ENCODE measurements at regions not wholly inside any gene's neighbourhood (a gene's known extent, or its start where the extent isn't known, plus 50 kb on each side); places are given as distances from the start of the nearest gene placed in this dataset.

DNA sequence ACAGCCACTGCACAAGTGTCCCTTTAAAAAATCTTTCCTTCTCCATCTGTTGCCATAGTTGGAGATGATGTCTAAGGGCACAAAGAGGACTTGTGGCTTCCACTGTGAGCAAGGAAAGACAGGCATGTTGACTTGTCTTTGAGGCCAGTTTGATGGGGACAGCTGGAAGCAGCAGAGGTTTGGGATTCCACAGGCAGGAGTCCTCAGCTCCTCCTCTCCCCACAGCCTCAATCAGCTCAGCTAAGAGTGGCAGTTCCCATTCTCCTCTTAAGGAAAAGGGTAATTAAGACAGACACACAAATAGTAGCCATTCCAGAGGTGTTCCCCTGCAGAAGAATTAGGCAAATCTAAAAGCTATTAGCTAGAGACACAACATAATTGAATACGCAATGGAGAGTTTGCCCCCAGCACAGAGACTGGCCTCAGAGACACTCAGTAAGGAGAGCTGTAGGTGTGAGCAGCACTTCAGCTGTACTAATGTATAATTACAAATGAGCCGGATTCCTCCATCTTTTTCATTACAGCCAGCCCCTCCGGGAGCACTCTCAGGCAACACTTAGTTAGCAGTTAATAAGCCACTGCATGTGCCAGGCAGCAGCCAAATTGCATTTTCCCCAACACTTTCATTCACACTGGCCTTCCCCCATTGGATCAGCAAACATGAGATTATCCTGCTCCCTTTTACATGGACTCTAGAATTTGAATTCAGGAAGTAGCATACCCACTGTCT lies 434.0 kb downstream of the FOXO1 start:
- DNase-seq = no peak

DNA sequence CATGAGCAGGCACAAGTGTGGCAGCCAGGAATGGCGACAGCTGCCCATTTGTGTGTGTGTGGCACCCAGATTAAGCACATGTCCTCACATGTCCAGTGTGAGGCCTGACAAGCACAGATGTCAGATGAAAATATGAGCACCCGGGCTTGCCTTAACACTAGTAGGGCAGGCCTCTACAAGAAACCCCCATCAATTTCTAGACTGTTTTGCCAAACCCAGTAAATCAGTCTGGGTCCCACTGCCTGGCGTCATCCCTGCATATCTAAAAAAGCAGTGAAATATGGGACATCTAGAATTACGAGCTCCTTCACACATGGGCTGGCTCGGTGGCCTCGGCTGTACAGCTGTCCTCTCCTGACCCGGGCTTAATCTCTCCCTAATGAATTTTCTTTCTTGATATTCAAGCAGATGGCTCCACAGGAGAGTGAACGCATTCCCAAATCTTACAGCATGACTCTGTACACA lies 432.7 kb downstream of the FOXO1 start:
- DNase-seq = no peak

DNA sequence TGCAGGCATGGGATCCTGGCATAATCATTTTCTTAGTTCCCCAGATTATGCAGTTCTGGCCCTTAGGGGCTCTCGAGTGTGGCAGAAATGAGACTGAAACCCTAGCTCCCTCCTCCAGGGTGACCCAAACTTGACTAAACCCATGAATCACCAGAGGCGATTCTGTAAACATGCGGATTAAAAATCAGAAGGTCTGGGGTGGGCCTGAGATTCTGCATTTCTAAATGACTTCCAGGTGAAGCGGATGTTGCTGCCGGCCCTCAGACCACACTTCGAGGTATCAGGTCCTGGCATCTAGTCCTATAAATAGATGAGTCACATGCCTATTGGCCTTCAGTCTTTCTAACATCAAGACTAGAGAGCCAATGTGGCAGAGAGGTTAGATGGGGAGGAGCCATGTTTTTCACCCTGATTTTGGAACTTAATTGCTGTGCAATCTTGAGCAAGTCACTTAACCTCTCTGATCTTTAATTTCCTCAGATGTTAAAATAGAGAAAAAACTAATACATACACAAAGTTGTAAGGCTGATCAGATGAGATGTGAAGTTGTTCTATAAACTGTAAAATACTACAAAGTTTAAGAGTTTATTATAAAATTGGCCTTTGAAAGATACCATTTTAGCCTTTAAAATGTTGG lies 431.2 kb downstream of the FOXO1 start:
- no peak for DNase-seq

DNA sequence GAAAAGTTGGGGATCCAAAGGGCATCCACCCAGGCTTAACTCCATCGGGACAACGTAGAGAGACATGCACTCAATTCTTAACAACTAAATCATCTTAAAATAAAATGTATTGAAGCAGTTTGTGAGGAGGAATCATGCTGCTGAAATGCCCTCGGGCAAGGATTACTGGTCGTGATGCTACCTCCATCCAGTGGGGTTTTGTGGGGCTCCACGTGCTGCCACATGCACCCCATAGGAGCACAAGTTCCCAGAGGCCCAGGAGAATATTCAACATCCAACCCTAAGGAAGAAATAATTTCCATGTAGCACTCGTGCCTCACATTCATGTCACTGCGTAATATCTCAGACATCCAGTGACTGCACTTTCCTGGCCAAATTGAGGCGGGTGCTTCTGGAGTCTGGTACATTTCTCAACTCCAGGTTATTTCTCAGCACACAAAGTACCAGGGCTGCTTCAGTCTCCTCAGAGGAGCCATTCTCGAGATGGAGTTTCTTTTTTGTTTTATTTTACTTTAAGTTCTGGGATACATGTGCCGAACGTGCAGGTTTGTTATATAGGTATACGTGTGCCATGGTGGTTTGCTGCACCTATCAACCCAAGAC lies 429.8 kb downstream of the FOXO1 start:
- no peak for DNase-seq

DNA sequence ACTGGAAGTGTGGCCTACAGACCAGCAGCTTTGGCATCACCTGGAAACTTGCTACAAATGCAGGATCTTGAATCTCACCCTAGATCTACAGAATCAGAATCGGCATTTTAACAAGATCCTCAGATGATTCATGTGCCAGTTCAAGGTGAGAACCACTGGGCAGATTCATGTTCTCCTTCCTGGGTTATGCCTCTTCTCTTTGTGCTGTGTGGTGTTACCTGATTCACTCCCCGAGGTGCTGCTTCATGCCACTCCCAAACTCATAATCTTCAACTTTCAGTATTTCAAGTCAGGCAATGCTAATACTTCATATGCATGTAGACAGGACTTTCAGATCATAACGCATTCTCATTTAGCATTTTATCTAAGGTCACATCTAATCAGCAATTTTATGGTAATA lies 427.7 kb downstream of the FOXO1 start:
- no peak for DNase-seq

DNA sequence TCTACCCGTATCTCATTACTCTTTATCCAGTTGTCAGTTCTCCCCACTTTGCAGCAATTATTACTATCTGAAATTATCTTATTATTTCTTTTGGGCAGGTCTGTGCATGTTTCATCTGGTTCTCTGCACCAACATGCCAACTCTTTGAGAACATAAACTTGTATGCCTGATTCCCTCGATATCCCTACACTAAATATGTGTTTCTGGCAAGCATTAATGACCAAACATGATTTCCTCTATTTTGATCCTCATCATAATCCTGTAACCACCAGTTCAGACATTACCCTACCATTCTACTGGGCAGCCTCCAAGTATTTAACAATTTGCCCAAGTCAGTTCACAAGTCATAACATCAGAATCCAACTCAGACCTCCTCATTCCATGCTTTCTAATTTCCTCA lies 426.1 kb downstream of the FOXO1 start:
- DNase-seq = no peak

DNA sequence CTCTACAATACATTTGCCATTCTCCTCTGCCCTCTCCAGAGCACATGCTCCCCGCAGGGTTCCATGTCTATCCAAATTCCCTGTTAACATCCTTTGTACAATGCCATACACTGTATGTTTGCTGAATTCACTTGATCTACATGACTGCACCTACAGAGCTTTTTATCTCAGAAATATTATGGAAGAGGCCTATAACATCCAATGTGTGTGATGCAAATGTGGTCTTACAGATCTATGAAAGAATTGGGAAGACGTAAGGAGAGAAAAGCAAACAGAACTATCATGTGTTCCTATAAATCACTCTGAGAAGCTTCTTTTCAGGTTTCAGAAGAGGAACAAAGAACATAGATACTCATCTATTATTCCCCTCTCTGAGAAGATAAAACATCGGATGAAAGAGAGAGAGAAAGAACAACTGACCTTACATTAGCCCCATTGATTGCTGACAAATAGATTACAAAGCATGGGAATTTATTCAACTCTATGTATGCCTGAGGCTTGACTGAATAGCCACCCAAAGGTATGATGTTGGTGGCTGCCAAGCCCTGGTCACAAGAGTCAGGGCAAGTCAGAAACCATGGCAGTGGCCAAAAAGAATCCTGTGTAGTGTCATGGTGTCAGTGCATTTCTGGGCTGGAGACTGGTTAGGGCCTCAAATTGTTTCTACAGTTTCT lies 425.2 kb downstream of the FOXO1 start:
- no peak for DNase-seq

DNA sequence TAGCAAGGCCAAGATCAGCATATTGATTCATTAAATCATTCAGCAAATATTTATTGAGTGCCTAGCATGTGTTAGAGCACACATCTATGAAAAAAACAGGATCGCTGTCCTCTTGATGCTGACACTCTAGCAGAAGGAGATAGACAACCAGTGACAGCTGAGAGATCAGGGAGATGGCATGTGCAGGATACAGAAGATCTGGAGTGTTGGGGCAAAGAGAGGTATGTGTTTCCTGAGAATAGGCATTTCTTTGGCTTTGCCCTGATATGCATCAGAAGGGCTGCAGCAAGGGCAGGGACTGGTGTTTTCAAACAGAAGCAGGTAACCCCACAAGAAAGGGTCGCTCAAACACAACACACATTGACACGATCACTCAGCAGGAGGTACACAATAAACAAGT lies 423.4 kb downstream of the FOXO1 start:
- DNase-seq = no peak

DNA sequence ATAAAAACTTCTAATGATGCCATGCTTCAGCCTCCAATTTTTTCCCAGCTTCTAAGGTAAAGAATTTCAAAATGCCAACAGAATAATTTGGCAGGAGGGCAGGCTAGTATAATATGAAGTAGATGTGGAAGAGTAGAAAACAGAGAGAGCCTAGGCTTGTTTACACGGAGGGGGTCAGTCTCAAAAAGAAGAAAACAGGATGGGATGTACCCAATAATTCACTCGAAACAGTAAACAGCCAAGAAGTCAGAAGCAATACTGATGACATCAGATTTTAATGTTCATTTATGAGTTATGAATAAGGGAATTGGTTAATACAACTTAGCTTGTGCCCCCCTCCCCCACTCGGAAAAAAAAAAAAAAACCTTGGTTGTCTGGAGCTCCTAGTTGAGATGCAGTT lies 422.5 kb downstream of the FOXO1 start:
- no peak for DNase-seq

DNA sequence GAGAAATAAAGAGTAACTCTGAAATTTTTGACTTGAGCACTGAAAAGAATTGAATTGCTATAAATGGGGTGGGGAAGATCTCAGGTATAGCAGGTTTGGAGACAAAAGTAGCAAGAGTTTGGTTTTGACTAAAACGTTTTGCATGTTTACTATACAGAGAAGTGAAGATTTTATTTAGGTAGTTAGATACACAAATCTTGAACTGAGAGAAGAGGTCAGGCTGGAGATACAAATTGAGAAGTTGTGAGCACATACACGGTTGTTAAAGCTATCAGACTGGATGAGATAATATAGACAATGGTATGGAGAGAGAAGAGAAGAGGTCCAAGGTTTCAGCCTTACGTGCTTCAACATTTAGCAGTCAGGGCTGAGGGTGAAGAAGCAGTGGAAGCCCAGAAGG lies 420.9 kb downstream of the FOXO1 start:
- no peak for DNase-seq

DNA sequence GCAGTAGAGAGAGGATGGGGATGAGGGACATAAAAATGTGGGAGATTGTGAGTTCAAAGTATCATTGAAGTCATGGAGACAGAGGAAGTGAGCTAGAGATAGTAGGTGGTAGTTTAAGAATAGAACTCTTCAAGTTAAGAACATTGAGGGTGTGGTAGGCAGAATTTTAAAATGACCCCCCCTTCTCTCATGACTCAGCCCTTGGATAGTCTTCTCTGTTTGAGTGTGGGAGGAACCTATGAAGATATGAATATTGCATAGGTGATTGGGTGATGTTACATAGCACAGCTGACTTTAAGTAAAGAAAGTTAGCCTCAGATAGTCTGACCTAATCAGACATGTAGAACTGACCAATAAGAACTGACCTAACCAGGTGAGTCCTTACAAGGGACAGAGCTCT lies 418.6 kb downstream of the FOXO1 start:
- DNase-seq = no peak

DNA sequence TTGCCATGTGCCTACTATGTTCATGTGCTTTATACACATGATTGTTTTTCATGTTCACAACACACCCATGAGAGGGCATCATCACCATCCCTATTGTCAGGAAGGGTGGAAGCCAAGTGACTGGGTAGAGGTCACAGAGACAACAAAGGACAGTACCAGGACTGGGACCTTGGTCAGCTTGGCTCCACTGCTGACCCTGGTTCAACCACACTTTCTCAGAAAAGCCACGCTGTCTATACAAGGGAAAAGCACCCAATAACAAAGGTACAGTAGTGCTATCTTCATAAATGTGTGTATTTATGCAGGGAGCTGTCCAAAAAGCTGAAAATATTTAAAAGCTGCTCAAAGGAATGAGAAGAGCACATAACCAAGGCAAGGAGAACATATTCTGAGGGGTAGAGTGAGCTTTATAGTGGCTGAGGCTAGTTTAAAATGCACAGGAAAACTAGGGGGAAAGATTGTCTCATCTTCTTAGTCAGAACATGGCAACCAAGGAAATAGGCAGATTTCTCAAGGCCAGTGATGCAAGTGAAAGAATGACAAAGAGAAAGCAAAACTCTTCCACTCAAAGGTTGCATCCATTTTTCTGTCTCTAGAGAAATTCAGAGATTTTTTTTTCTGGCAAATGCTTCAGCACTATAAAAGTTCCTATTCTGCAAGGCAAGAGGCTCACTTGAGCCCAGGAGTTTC lies 415.0 kb downstream of the FOXO1 start:
- DNase-seq = peak; percentile 40

DNA sequence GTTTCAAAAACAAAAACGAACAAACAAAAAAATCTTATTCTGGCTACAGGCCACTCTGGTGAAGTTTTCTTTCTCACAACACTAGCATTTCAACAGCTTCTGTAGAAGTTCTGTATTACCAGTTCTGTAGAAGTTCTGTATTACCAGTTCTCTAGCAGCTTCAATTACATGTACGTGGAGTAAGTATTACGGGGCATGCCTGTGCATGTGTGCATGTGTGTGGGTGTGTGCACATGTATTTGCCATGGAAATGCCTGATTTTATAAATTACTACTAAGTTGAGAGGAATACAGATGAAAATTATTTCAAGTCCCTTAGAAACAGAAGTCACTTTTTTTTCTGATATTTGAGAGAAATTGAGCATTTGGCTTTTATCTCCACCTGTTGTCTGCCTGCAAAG lies 414.2 kb downstream of the FOXO1 start:
- DNase-seq = no peak

DNA sequence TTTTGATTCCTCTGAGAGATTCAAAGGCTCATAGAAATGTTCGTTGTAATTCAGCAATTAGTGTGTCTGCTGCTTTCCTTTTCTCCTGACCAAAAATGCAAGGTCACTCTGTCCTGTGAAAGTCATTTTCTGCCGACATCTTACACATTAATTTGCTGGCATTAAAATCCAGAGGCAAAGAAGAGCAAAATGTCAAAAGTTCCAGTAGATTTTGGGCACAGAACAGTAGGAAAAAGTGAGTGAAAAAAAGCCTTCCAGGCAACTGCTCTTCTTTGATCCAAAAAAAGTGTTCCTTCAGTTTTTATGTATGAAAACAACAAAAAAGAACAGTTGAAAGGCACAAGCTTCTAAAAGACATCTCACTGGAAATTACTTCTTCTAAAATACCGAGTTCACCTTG lies 413.8 kb downstream of the FOXO1 start:
- no peak for DNase-seq

DNA sequence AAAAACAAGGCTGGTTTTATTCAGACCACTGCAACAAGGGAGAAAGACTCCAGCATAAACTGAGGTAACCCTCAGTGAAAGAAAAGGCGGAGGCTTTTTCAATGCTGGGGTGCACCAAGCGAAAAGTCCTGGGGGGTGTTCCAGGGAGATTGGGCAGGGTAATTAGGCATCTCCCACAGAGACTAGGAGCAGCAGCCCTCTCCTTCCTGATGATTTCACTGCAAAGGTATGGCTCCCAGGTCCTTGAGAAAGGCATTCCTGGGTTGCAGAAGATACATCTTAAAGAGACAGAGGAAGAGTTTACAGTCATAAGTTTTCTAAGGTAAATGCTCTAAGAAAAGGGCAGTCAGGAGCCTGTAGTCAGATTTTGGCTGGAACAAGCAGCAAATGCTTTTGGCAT lies 412.0 kb downstream of the FOXO1 start:
- no peak for DNase-seq

DNA sequence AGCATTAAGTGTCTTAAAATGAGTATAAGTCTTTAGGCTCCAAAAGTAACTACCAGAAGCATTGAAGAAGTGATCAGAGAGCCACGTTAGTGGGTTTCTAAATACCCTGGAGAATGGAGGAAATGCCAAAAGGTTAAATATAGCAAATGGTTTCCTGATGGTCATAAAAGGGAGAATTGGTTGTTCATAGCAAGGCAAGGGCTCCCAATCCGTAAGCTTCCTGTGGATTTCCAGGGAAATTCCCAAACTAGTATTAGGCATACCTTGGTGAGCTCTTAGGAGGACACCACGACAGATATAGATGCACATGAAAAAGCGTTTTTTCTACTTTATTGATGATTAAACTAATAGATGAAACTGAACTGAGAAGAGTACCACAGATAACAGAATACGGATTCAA lies 410.9 kb downstream of the FOXO1 start:
- no peak for DNase-seq

DNA sequence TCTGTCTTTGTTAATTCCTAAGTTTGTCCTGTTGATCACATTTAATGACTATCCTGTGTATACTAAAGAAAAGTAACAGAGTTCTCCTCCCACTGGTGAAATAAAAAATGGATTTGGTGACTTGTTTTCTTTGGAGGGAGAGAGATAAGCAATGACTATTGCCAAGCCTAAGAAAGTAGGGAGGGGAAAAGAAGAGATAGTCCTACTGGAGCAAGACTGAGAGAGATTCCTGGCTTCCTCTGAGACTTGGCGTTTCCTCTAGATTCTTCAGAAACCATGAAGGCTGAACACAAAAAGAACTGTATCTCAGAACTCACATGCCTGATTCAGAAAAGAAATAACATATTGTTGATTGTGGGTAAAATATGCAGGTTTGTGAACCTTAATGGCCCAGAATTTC lies 406.5 kb downstream of the FOXO1 start:
- no peak for DNase-seq

DNA sequence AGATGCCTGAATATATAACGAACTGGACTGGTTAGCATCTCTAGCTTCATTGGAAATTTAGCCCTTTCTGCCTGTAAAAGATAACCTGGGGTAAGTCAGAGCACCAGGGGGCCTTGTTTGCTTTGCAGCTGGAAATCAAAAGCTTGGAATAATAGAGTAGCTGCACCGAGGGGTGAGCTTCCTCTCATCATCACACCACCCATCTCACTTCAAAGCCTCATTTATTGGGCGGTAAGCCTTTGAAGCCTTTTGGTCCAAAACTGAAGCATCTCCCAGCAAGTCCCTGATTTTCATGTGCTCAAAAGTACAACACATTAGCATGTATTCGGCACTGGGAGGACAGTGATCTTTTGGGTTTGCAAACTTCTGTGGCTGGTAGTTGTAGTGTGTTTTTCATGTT lies 405.1 kb downstream of the FOXO1 start:
- DNase-seq = no peak

DNA sequence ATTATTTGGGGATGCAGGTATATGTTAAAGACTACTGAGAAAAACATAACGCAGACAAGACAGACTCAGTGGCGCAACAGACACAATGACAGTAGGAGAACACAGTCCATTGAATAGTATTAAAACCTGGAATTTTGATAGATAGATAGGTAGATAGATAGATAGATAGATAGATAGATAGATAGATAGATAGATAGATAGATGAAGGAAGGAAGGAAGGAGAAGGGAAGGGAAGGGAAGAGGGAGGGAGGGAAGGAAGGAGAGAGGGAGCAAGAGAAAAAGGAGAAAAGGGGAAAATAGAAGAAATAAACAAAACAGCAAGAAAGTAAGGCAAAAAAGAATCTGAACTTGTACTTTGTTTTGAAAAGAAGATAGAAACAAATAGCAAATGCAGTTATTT lies 404.5 kb downstream of the FOXO1 start:
- DNase-seq = no peak

DNA sequence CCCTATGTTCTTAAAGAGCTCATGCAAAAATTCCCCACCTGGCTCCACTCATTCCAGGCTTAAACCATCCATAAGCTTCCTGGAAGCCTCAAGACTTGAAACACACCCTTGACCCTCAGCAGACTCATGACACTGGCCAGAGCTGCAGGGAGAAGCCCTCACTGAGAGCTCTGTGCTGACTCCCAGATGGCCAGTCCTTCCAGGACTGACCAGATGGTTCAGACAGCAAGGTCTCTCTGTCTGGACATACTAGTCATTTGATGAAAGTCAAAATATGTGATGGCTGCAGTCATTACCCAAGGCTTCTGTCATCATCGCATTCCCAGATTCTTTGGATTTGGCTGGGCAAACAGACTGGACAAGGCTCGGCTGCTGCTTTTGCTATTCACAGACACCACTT lies 397.4 kb downstream of the FOXO1 start:
- DNase-seq = no peak

DNA sequence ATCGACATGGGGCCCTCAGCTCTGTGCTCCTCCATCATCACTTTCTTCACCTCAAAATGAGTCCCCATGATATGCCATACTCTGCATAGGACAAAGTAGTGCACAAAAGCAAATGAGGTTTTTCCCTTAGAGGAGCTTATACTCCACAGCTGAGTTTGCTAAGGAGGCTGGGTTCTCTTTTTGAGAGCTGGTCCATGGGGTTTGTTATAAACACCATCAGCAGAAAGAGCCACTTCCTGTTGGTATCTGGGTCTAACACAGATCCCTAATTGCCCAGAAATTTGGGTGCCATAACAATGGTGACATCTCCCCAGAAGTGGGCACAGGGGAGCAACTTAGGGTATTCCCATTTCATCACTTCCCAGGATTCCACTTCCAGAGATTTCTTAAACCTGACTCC lies 395.7 kb downstream of the FOXO1 start:
- no peak for DNase-seq

DNA sequence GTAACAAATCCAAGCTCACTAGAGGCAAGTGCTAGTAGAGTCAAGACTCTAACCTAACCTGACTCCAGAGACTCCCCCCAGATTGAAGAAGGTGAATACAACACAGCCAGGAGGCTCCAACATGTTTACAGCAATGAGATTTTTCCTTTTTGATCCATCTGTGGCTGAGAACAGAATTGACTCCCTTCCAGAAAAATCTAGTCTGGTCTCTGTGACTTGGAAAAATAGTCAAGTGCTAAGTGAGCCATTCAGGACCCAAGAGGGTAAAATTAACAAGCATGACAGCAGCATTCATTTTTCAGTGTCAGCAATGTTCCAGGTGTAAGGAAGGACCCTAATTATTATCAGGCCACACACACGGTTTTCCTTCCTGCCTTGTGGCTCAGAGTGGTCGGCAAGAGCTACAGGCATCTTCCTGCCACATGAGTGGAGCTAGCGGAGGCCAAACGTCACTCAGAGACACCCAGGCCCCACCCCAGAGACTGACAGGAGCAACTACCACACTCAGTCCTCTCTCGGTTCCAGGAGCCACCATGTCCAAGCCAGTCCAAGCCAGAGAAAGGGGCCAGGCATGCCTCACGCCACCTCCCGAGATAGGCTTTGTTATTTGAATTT lies 395.1 kb downstream of the FOXO1 start:
- DNase-seq = no peak

Data from activated CD4-positive, alpha-beta T cell treated with anti-CD3 and anti-CD28 coated beads, Interleukin-2, Interleukin-6, amounts not matched to agents 100 ng/mL and 50 ng/mL, durations not matched to agents 16 hours and 8 hours (primary cell).